Heart left ventricle (tissue), 16 donors: ENCODE measurements at regions not wholly inside any gene's neighbourhood (a gene's known extent, or its start where the extent isn't known, plus 50 kb on each side); places are given as distances from the start of the nearest gene placed in this dataset.
A peak's percentile ranks its signal among the peaks of the same experiment; 100 is the strongest.

Experiments
- ATAC-seq, 4 donors: fragments of 200-7000 bp; cut with Tn5 transposase; one replicate each; pipeline ENCODE4 v1.9.1; 2020 to 2022; ENCODE audit warnings: moderate library complexity in 4 of 4, mild to moderate bottlenecking in 3 of 4, moderate number of reproducible peaks in 1 of 4
- DNase-seq, 5 donors: peaks; one replicate each; pipeline ENCODE4 v3.0.0-alpha.2; 2020
- H3K27ac ChIP-seq, 12 donors: fragments of 200-600 bp; sonication (generic) in 4 of 12; one replicate each; pipeline versions ENCODE4 v1.5.0 to v1.8.0; 2016 to 2022; ENCODE audit warnings: mild to moderate bottlenecking in 2 of 12
- H3K27me3 ChIP-seq, 9 donors: fragments of 200-600 bp; sonication (generic) in 2 of 9; one replicate each; pipeline versions ENCODE4 v1.5.1 to v1.8.0; 2016 to 2022; ENCODE audit warnings: mild to moderate bottlenecking in 3 of 9
- H3K36me3 ChIP-seq, 9 donors: fragments of 200-600 bp; sonication (generic) in 2 of 9; one replicate each; pipeline versions ENCODE4 v1.5.0 to v1.8.0; 2018 to 2022; ENCODE audit warnings: mild to moderate bottlenecking in 2 of 9
- H3K4me1 ChIP-seq, 12 donors: fragments of 200-600 bp; sonication (generic) in 4 of 12; one replicate each; pipeline versions ENCODE4 v1.5.0 to v1.8.0; 2016 to 2022; ENCODE audit warnings: mild to moderate bottlenecking in 3 of 12
- H3K4me3 ChIP-seq, 12 donors: fragments of 200-600 bp; sonication (generic) in 4 of 12; one replicate each; pipeline versions ENCODE4 v1.5.0 to v1.8.0; 2017 to 2022; ENCODE audit warnings: mild to moderate bottlenecking in 9 of 12, moderate library complexity in 4 of 12
- H3K9me3 ChIP-seq, 12 donors: fragments of 200-600 bp; sonication (generic) in 4 of 12; one replicate each; pipeline versions ENCODE4 v1.5.0 to v1.8.0; 2016 to 2022; ENCODE audit warnings: mild to moderate bottlenecking in 1 of 12
- CTCF ChIP-seq, 12 donors: fragments of 200-600 bp; sonication (generic) in 4 of 12; IDR thresholded peaks; one replicate each; pipeline versions ENCODE4 v1.5.0 to v1.8.0; 2018 to 2022; ENCODE audit warnings: antibody characterized with exemption in 12 of 12, mild to moderate bottlenecking in 5 of 12
- POLR2A ChIP-seq, 2 donors: fragments of 450-650 bp; IDR thresholded peaks; one replicate each; pipeline ENCODE4 v1.6.1; 2017; ENCODE audit warnings: antibody characterized with exemption in 2 of 2, mild to moderate bottlenecking in 2 of 2, moderate library complexity in 2 of 2
- WGBS, 4 donors: extraction: QIAGEN DNeasy Blood & Tissue Kit in 2 of 4; methylation state at CpG; one replicate each; pipeline versions ENCODE4 v1.1.5 to v1.1.7; 2013 to 2018; 5-methylcytosine and 5-hydroxymethylcytosine counted together
- intact Hi-C, 10 donors: fragments of 100-400 bp; cut with DNase I; formaldehyde crosslinking; loops; one replicate each; pipeline versions ENCODE4 v1.11.1 to v1.14.2; 2022
- donor health status: ischemic (EF 13 %, LVEDD 7.1; RV severe dilation, severe dysfunction).
- donor health status: healthy with polysubstance abuse.
- donor health status: DM: no; HTN: yes; CAD: no.
- donor health status: DM: no; HTN: no; CAD: no.
- donor health status: ischemic (EF 25% LVEDD 6.9; RV normal size, moderate dysfunction).
- donor health status: ischemic (EF 25% LVEDD 5.7; RV mildly dilated, moderate dysfunction).
- donor health status: healthy.
- donor health status: DM: yes; HTN: yes; CAD: no.
- donor health status: ischemic (EF 35%, LVEDD 5.7; RV mildly dilated, moderate dysfunction).
- donor health status: nonischemic (EF 11% LVEDD 7.7; RV severe dilation, severe dysfunction).
- donor health status: DM: yes; HTN: yes; CAD: no.
- donor health status: PGD.
- donor health status: ischemic (EF 29% LVEDD 5.4; RV normal size, mild dysfunction).
- donor health status: nonischemic (EF 23%, LVEDD 6.1; RV moderate dilation, normal function).

GRCh38 chr18:70956554-70956953, 667.7 kb downstream of the SOCS6 start:
- H3K4me3 ChIP-seq = no peak overlapping the region
- no peaks in the 10 kb centered on the region for H3K4me1 ChIP-seq
- no peaks in the 10 kb centered on the region for H3K36me3 ChIP-seq
- ATAC-seq = no peak
- DNase-seq = no peak
- H3K27ac ChIP-seq = no peak overlapping the region
- H3K27me3 ChIP-seq = no peaks in the 10 kb centered on the region
- TF ChIP-seq POLR2A (IDR thresholded peaks at IDR 0.05) (no peak), CTCF (IDR thresholded peaks at IDR 0.05) (no peak)
- intact Hi-C loops = loop anchor here in 1 of 10 donors (10.0 kb wide), 1 partner anchor 62 kb away; no protein-coding TSS in a partner anchor
- no peaks in the 10 kb centered on the region for H3K9me3 ChIP-seq
- WGBS, 4 donors = 80 to 89% (median 86%) methylated on average over 6 of the region's 6 CpGs

- DNase-seq (no peak), ATAC-seq (no peak)
- Histone ChIP-seq H3K4me3 (no peak overlapping the region), H3K9me3 (no peaks in the 10 kb centered on the region), H3K36me3 (no peaks in the 10 kb centered on the region), H3K27ac (no peak overlapping the region), H3K27me3 (no peaks in the 10 kb centered on the region), H3K4me1 (no peaks in the 10 kb centered on the region)
- 76 to 88% (median 81%) methylated on average over 8 of the region's 8 CpGs for WGBS, 4 donors
- intact Hi-C loops = loop anchor here in 4 of 10 donors (10.0 kb wide), 1 partner anchor 1609 kb away; the partner anchor contains the start of gene CBLN2 (in 4 of the 4)
- no peak for TF ChIP-seq CTCF (IDR thresholded peaks at IDR 0.05)
- no peak for TF ChIP-seq POLR2A (IDR thresholded peaks at IDR 0.05)
Observed at GRCh38 chr18:70936160-70936559, 647.3 kb downstream of the SOCS6 start.

GRCh38 chr18:70931942-70932814, 643.3 kb downstream of the SOCS6 start:
- TF ChIP-seq POLR2A (IDR thresholded peaks at IDR 0.05) (no peak), CTCF (IDR thresholded peaks at IDR 0.05) (peak; percentile 18 to 65 (median 42))
- WGBS, 4 donors = 47 to 53% (median 51%) methylated on average over 7 of the region's 7 CpGs
- H3K9me3 ChIP-seq = no peaks in the 10 kb centered on the region
- no peaks in the 10 kb centered on the region for H3K36me3 ChIP-seq
- H3K27ac ChIP-seq = no peak overlapping the region
- H3K4me1 ChIP-seq = no peaks in the 10 kb centered on the region
- DNase-seq (no peak), ATAC-seq (no peak)
- intact Hi-C loops = loop anchor here in 4 of 10 donors (10.0 kb wide), 1 partner anchor 1613 kb away; the partner anchor contains the start of gene CBLN2 (in 4 of the 4)
- H3K4me3 ChIP-seq = no peak overlapping the region
- no peaks in the 10 kb centered on the region for H3K27me3 ChIP-seq

GRCh38 chr18:70920840-70921374, 632.1 kb downstream of the SOCS6 start:
- H3K9me3 ChIP-seq = peaks cover 0 to 8% (median 0%) of the 10 kb centered on the region in 12 donors
- H3K4me3 ChIP-seq = no peak overlapping the region
- H3K27ac ChIP-seq = no peak overlapping the region
- no peaks in the 10 kb centered on the region for H3K36me3 ChIP-seq
- WGBS, 4 donors = 71 to 76% (median 73%) methylated on average over 4 of the region's 4 CpGs
- DNase-seq (no peak), ATAC-seq (no peak)
- H3K27me3 ChIP-seq = no peaks in the 10 kb centered on the region
- no peaks in the 10 kb centered on the region for H3K4me1 ChIP-seq
- intact Hi-C loops = no loop called here
- TF ChIP-seq POLR2A (IDR thresholded peaks at IDR 0.05) (no peak), CTCF (IDR thresholded peaks at IDR 0.05) (no peak)
